OCI-LY1 (cell line): ENCODE measurements at regions not wholly inside any gene's neighbourhood (a gene's known extent, or its start where the extent isn't known, plus 50 kb on each side); places are given as distances from the start of the nearest gene placed in this dataset.

Source experiments
- H2AFZ ChIP-seq: fragments of 200-600 bp; sonication (generic), shearing (Covaris generic); 2 replicates; pipeline ENCODE4 v1.6.0; 2014; ENCODE audit warnings: antibody characterized with exemption, mild to moderate bottlenecking, low read length
- H3F3A ChIP-seq: fragments of 200-600 bp; sonication (generic), shearing (Covaris generic); 2 replicates; pipeline ENCODE4 v1.6.0; 2014; ENCODE audit warnings: mild to moderate bottlenecking, antibody characterized with exemption, low read length, moderate library complexity; ENCODE audit not compliant: insufficient read depth
- H3K27ac ChIP-seq: fragments of 200-600 bp; sonication (generic); 2 replicates; pipeline ENCODE4 v1.5.1; 2014; ENCODE audit warnings: low read length, mixed run types, mild to moderate bottlenecking, low read depth; ENCODE audit not compliant: poor library complexity, severe bottlenecking
- H3K27me3 ChIP-seq: fragments of 200-600 bp; sonication (generic); 2 replicates; pipeline ENCODE4 v1.6.0; 2014; ENCODE audit warnings: antibody characterized with exemption, mild to moderate bottlenecking, low read length, moderate library complexity; ENCODE audit not compliant: insufficient read depth
- H3K36me3 ChIP-seq: fragments of 200-600 bp; sonication (generic); 2 replicates; pipeline ENCODE4 v1.6.1; 2014; ENCODE audit warnings: mild to moderate bottlenecking, antibody characterized with exemption, low read length, moderate library complexity, mixed read lengths; ENCODE audit not compliant: insufficient read depth
- H3K4me1 ChIP-seq: fragments of 200-600 bp; sonication (generic); 2 replicates; pipeline ENCODE4 v1.5.1; 2014; ENCODE audit warnings: mild to moderate bottlenecking, low read length, moderate library complexity; ENCODE audit not compliant: insufficient read depth, severe bottlenecking
- H3K4me2 ChIP-seq: fragments of 200-600 bp; sonication (generic), shearing (Covaris generic); 2 replicates; pipeline ENCODE4 v1.6.1; 2014; ENCODE audit warnings: low read length
- H3K4me3 ChIP-seq: fragments of 200-600 bp; sonication (generic); 2 replicates; pipeline ENCODE4 v1.5.1; 2014; ENCODE audit warnings: low read length, low read depth, mild to moderate bottlenecking, mixed read lengths; ENCODE audit not compliant: poor library complexity, severe bottlenecking
- H3K79me2 ChIP-seq: fragments of 200-600 bp; shearing (Covaris generic); 2 replicates; pipeline ENCODE4 v1.6.1; 2016; ENCODE audit warnings: mixed run types, low read length, mixed read lengths; ENCODE audit not compliant: insufficient read depth
- H3K9ac ChIP-seq: fragments of 200-600 bp; sonication (generic), shearing (Covaris generic); 2 replicates; pipeline ENCODE4 v1.6.1; 2014; ENCODE audit warnings: mild to moderate bottlenecking, low read length, mixed read lengths
- H3K9me2 ChIP-seq: fragments of 200-600 bp; sonication (generic), shearing (Covaris generic); 2 replicates; pipeline ENCODE4 v1.6.1; 2014; ENCODE audit warnings: low read depth, mild to moderate bottlenecking, low read length, mixed read lengths
- H3K9me3 ChIP-seq: fragments of 200-600 bp; shearing (Covaris generic); 2 replicates; pipeline ENCODE4 v1.6.1; 2014; ENCODE audit warnings: low read length, mixed read lengths
- H4K20me1 ChIP-seq: fragments of 200-600 bp; sonication (generic), shearing (Covaris generic); 2 replicates; pipeline ENCODE4 v1.6.0; 2016; ENCODE audit warnings: mild to moderate bottlenecking, low read length; ENCODE audit not compliant: insufficient read depth
- EZH2 ChIP-seq: fragments of 200-600 bp; sonication (generic), shearing (Covaris generic); IDR thresholded peaks from 2 replicates; pipeline ENCODE4 v1.8.0; 2017; ENCODE audit warnings: borderline replicate concordance, mixed run types, mild to moderate bottlenecking, antibody characterized with exemption, low read length, moderate library complexity, mixed read lengths
- TF ChIP-seq, protein P1 (sequence below): fragments of 200-600 bp; sonication (generic), shearing (Covaris generic); IDR thresholded peaks from 2 replicates; pipeline ENCODE4 v1.5.1; 2017; ENCODE audit warnings: mild to moderate bottlenecking, antibody characterized with exemption, low read length, moderate library complexity, mixed read lengths

DNA sequence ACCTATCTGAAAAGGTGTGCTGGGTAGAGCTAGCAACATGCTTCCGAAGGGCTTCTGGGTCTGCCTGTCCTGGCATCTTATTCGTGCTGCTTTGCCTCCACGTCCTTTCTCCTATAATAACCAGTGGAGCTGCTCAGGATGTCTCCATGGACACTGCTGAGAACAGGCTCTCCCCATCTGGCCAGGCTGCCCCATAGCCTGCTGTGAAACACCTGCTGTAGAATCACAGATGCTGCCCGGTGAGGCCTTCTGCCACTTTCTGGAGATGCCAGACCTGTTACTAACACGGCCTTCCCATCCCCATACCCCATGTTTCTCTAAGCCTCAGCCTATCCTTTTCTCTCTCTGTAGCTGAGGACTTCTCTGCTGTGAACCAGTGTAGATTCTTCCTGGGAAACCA lies 120.5 kb downstream of the IER5 start:
- no peaks in the 10 kb centered on the region for H3K36me3 ChIP-seq
- H3K4me3 ChIP-seq = no peak overlapping the region
- no peaks in the 10 kb centered on the region for H4K20me1 ChIP-seq
- TF ChIP-seq EZH2 = no peak
- TF ChIP-seq, protein P1, sequence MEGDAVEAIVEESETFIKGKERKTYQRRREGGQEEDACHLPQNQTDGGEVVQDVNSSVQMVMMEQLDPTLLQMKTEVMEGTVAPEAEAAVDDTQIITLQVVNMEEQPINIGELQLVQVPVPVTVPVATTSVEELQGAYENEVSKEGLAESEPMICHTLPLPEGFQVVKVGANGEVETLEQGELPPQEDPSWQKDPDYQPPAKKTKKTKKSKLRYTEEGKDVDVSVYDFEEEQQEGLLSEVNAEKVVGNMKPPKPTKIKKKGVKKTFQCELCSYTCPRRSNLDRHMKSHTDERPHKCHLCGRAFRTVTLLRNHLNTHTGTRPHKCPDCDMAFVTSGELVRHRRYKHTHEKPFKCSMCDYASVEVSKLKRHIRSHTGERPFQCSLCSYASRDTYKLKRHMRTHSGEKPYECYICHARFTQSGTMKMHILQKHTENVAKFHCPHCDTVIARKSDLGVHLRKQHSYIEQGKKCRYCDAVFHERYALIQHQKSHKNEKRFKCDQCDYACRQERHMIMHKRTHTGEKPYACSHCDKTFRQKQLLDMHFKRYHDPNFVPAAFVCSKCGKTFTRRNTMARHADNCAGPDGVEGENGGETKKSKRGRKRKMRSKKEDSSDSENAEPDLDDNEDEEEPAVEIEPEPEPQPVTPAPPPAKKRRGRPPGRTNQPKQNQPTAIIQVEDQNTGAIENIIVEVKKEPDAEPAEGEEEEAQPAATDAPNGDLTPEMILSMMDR = no peak
- H3F3A ChIP-seq = no peaks in the 10 kb centered on the region
- H3K9ac ChIP-seq = no peak overlapping the region
- no peaks in the 10 kb centered on the region for H3K4me1 ChIP-seq
- H3K4me2 ChIP-seq = no peak overlapping the region
- no peak overlapping the region for H2AFZ ChIP-seq
- H3K27me3 ChIP-seq = 0 out of 2 replicates have a peak, but pooled peaks cover 6% of the 10 kb centered on the region
- H3K79me2 ChIP-seq = no peaks in the 10 kb centered on the region
- no peaks in the 10 kb centered on the region for H3K9me2 ChIP-seq
- no peaks in the 10 kb centered on the region for H3K9me3 ChIP-seq
- H3K27ac ChIP-seq = no peak overlapping the region

DNA sequence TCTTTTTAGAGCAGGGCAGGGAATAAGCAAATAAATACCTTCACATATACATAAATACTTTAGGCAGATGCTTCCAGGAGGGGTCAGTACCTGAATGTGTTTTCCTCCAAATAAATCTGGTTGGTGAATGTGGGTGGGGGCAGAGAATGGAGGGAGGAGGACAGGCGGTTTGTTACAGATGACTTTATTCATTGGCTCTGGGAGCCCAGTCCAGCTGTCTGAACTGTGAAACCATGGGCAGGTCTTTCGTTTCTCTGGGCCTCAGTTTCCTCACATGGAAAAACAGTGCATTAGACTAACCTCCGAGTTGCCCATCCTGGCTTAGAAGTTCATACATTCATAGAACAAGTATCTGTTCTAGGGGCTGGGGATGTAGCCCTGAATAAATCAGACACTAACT lies 124.6 kb downstream of the IER5 start:
- no peaks in the 10 kb centered on the region for H3K79me2 ChIP-seq
- H4K20me1 ChIP-seq = no peaks in the 10 kb centered on the region
- H3F3A ChIP-seq = no peaks in the 10 kb centered on the region
- no peak overlapping the region for H3K4me3 ChIP-seq
- H3K4me1 ChIP-seq = no peaks in the 10 kb centered on the region
- no peak overlapping the region for H3K9ac ChIP-seq
- no peak overlapping the region for H2AFZ ChIP-seq
- no peaks in the 10 kb centered on the region for H3K9me3 ChIP-seq
- no peaks in the 10 kb centered on the region for H3K36me3 ChIP-seq
- no peak overlapping the region for H3K4me2 ChIP-seq
- no peaks in the 10 kb centered on the region for H3K27me3 ChIP-seq
- H3K9me2 ChIP-seq = no peaks in the 10 kb centered on the region
- TF ChIP-seq EZH2 = no peak
- TF ChIP-seq, protein P1 = no peak
- no peak overlapping the region for H3K27ac ChIP-seq

DNA sequence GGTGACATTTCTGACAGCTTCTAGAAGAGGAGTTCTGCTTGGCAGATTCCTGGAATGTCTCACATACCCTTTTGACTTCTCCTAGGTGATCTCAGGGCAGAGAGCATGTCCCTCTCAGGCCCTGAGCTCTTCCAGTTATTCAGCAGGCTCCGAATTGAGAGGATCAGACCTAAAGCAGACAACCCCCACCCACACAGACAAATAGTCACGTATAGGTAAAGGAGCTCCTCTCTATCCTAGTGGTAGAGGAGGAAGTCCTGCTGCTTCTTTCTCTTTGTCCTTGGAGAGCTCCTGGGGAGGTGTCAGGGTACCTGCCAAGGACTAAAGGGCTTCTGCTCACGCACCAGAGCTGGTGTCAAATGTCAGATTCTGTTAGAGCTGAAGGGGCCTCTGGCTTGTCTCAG lies 128.1 kb downstream of the IER5 start:
- Histone ChIP-seq H3K36me3 (no peaks in the 10 kb centered on the region), H4K20me1 (no peaks in the 10 kb centered on the region), H2AFZ (no peak overlapping the region), H3K9me2 (no peaks in the 10 kb centered on the region), H3K9me3 (no peaks in the 10 kb centered on the region), H3F3A (no peaks in the 10 kb centered on the region), H3K9ac (no peak overlapping the region), H3K27ac (no peak overlapping the region), H3K4me1 (no peaks in the 10 kb centered on the region), H3K79me2 (no peaks in the 10 kb centered on the region), H3K4me3 (no peak overlapping the region), H3K27me3 (no peaks in the 10 kb centered on the region), H3K4me2 (no peak overlapping the region)
- TF ChIP-seq, protein P1 = no peak
- no peak for TF ChIP-seq EZH2
